ENCODE measurements at regions not wholly inside any gene's neighbourhood (a gene's known extent, or its start where the extent isn't known, plus 50 kb on each side); places are given as distances from the start of the nearest gene placed in this dataset.
"Not testable (repeated sequence)": the region's sequence is repeated elsewhere in the genome, so short reads cannot be mapped to it uniquely, and the experiment has no call there.

DNA sequence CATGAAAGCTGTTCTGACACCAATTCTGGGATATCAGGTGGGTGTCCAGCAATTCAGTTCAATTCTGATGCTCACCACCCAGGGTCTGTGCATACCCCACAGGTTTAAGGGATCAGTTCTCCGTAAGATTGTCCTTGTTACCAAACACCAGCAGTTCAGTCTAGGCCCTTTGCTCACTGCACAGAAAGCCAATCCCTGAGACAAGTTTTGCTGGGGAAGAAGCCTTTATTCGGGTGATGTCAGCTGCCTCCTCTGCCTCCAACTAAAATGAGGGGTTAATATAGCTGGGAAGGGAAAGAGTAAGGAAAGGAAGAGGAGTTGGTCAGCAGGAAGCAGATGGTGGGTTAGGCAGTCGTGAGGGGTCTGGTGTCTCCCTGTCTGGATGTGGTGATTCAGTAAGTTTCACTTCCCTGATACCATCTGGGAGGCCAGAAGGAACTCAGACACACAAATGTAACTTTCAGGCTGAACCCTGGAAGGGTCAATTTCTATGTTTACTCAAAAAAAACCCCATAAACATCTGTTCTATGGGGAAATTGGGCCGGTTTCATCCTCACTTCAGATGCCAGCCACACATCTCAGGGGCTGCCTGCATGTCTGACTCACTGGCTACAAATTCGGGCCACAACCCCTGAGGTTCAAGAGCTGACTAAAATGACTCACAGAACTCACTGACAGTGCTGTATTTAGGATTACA lies 83.3 kb upstream of the PGBD5 start:
- peak in 1 of 2 donors; percentile 31 for DNase-seq

DNA sequence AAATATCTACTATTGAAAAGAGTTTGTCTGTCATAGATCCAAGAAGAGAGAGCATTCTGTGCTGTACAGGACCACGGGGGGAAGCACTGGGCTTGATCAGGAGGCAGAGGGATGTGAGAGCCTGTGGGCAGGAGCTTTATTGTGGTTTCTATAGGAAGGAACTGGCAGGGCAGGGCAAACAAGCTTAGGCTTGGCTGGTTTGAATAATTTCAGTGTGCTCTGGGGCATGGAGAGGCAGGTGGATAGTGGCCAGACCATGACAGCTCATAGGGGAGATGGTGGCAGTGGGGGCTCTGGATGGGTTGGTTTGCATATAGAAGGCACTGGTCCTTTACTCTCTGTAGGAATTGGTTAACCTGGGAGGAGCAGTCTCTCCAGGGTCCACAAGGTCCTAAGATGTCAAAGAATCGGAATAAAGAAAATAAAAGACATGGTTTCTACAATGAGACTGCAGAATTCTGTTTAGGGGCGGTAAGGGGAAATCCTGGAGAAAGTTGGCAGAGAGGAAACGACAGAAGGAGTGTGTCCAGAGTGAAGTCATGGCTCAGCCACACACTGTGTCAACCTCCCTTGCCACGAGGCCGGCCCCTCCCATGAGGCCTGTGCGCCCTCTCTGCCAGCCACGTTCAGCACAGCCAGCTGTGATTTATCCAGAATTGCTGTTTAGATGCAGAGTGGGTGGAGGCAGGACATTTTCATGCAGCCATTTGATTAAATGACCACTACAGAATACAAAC lies 81.7 kb upstream of the PGBD5 start:
- DNase-seq, result no peak

DNA sequence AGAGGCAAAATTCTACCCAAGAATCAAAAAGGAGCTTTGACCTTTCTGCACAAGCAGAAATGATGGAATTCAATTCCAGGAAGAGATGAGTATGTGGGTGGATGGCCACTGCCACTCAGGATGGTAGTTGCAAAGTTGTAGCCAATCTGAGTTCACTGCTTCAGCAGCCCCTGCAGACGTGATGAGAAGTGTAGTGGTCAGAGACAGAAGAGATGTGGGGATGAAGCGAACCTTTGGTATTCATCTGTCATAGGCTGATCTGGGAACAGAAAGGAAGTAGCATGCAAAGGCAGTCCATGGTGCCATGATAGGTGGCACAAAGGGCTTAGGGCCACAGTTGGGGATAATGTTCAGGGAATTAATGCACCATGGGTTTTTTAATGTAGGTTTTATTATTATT lies 81.1 kb upstream of the PGBD5 start:
- DNase-seq, result no peak

DNA sequence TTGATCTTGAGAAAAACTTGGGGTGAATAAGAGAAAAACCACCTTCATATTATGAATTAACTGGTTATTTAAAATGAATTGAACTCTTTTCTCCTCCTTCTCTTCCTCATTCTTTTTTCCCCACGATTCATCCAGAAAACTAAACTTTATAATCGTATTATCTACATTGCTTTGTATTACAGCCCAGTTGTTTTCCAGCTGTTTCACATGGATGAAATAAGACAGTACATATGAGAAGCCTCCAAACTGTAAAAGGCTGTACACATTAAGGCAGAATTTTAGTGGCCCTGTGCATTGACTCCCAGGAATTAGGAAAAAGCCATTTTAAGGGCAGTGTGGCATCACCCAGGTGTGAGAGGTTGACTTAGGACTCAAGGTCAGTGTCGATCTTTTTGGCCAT lies 80.3 kb upstream of the PGBD5 start:
- no peak for DNase-seq

DNA sequence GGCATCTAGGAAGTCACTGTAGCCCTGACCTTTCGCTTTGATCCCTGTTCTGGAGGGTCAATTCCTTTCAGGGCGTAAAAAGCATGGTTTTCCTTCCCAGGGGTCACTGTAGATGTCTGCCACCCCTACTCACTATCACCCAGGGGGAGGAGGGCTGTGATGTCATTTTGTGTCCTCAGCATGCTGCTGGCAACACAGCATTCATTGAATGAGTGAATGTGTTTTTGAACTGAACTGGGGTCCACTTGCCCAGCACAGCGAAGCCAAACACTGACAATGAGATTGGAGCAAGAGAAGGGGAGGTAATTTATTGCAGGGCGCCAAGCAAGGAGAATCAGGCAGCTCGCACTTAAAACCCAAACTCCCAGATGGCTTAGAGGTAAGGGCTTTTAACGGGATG lies 78.2 kb upstream of the PGBD5 start:
- DNase-seq, result no peak

DNA sequence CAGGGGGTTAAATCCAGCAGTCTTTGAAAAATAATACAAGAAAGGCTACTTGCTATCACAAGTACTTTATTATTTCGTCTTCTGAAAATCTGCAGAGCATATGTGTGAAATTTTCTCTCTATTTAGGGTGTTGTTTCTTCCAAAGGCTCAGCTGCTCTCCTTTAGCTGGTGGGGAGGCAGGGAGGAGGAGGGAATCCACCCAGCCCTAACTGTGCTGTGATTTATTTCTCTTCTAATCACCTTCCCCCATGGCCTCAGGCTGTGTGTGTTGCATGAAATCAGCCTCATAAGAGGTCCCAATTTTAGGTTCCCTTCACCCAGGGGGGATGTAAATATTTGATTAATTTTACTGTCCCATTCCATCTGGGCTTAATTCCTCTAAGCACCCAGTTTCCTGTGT lies 77.6 kb upstream of the PGBD5 start:
- no peak for DNase-seq

DNA sequence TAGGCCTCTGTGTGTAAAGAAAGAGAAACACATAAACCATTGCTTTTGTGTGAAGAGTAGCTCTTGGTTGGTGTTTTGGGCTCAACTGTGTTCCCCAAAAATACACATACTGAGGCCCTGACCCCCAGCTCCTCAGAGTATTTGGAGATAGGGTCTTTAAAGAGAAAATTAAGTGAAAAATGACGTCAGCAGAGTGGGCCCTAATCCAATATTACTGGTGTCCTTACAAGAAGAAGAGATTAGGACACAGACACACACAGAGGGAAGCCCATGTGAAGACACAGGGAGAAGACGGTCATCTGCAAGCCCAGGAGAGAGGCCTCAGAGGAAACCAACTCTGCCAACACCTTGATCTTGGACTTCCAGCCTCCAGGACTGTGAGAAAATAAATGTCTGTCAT lies 76.9 kb upstream of the PGBD5 start:
- no peak for DNase-seq

DNA sequence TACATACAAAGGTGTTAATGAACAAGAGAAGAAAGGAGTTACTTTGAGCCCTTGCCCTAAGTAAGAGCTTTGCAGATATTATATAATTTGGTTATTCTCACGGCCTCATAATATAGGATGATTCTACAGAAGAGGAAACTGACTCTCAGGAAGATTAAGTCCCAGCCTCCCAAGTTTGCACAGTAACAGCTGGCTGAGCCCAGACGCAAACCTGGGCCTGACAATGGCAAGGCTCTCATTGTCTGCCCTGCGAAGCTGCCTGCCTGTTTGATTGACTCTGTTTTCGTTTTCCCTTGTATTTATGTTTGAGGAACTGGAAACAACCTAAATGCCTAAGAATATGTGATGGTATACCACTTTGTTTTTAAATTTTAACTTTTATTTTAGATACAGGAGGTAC lies 76.2 kb upstream of the PGBD5 start:
- DNase-seq, result no peak

DNA sequence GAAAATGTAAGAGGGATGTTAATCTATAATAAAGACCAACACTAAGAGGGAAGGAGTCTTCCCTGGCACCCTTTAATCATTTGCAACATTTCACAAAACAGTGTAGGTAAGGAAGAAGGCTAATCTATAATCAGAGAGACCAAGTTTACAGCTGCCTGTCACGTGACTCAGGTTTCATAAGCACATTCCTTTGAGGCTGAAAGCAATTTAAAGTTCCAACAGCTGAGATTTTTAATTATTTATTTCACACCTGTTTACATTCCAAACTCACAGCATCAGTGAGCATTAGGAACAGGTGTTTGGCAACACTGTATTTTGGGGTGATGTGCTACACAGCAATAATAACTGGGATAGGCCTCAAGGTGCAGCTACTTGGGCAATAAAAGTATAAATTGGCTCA lies 75.7 kb upstream of the PGBD5 start:
- DNase-seq, result no peak

DNA sequence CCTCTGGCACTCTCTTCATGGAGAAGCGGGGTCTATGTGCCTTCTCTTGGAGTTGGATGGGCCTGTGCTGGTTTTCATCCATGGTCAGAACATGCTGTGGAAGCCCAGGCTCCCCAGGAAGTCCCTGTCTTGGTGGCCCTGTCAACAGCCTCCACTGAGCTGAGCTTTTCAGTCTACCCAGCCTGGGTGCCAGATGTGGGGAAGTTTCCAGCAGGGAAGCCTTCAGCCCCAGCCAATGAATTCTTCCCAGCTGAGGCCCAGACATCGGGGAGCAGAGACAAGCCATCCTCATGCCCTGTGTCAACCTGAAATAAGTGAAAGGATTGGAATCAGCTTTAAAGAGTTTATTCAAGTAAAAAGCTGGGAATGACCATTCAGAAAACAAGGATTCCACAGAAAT lies 75.1 kb upstream of the PGBD5 start:
- no peak for DNase-seq

DNA sequence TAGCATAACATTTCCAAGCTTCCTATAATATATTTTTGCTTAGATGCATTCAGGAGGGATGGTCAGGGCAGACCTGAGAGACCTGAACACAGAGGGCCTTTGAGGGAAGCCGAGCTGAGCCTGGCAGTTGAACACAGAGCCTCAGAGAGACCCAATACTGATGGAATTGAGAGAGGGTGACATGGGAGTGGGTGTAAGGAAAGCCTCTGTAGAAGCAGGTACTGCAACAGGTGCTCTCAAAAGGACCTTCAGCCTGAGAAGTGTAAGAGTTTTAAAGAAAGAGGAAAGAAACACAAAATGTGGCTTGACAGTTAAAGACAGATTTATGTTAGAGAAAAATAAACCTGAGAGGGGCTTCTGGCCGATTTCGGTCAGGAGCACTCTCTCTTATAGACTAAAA lies 73.9 kb upstream of the PGBD5 start:
- no peak for DNase-seq

DNA sequence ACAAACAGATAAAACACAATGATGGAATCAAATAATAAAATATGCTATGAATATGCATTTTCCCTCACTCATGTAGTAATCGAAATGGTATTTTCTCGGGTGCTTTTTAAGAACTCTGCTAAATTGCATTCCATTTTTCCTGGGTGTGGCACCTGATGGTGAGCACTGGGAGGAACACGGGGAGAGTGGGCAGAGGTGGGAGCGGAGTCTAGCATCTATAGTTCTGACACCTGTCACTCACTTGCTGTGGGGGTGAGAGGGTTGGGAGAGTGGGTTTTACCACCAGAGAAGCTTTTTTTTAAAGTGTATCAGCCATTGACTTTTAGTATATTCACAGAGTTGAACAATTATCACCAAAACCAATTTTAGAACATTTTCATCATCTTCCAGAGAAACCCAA lies 73.4 kb upstream of the PGBD5 start:
- no peak for DNase-seq

DNA sequence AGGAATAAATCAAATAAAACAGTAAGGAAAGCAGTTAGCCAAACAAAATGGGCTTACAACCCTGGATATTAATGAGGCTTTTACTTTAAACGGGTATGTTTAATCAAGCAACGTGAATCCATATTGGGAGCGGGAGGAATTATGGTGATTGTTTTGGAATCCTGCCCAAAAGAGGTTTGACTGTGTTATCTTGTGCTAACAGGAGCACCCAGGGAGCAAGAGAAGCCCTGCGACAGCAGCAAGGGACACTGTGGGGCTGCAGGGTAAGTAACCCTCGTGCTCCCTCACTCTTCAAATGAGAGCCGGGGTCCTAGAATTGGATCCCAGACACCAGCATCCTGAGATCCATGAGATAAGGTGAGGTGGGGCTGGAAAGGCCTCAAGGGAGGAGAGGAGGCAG lies 72.6 kb upstream of the PGBD5 start:
- DNase-seq, result no peak

DNA sequence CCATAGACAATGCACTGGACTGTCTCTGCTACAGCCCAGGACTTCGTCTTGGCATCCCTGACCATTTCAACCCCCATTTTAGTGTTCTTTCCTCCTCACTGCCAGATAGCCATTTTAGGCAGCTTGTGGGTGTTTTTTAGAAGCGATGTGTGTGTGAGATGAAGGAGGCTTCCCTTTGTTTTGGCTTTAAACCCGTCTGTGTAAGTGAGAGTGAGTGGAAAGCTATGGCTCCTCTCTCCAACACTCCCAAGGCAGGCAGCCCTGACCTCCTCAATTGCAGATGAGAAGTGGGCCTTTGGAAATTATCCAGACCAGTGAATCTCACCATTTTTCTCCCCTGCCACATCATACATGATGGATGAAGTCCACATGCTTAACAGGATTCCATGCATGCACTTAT lies 70.3 kb upstream of the PGBD5 start:
- DNase-seq, result no peak

DNA sequence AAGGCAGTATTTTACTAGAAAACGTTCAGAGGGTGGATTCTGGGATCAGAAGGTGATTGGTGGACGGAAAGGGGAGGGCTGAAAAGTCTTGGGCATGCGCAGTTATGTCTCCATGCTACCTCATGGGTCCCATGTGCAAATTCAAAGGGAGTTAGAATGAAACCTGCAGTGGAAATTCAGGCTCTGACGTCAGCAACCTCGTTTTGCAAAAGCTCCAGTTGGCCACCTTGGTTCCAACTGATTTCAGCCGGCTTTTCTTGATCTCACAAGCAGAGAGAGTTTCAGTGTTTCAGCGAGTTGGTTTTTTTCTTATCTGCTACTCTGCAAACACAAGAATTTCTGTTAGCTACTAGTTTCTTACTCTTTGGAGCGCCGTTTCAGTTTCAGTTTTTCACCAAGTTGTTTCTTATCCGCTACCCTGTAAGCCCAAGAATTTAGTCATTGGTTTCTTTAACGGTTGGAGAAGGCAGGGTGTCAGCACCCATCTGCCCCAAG lies 69.8 kb upstream of the PGBD5 start:
- peak in 1 of 2 donors; percentile 18 for DNase-seq

DNA sequence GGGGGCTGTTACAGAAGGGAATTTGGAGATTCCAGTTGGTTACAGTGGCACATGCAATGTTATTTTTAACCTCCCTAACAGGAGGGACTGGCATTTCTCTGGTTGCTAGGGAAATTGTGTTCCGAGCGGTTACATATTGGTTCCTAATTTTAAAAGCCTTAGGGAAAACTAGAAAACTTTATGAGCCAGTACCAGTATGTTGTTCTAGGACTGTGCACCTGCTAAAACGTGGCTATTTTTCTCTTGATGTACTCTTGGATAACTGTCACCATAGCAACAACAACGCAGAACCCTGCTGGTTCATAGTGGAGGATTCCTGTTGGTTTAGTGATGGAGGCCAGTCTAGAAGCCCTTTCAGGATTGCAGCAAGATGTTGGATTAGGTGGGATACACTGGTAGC lies 68.9 kb upstream of the PGBD5 start:
- no peak for DNase-seq

DNA sequence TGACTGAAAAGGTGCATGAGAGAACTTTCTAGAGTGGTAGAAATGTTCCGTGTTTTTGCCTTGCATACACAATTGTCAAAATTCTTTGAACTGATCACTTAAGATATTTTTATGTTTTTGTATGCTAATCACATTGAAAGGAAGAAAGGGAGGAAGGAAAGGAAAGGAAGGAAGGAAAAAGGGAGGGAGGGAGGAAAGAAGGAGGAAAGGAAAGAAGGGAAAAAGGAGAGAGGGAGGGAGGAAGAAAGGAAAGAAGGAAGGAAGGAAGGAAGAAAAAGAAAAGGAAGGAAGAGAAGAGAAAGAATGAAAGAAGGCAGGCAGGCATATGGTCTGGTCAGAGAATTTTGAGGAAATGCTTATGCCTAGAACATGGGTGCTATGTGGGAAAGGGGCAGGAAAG lies 68.4 kb upstream of the PGBD5 start:
- DNase-seq, result no peak

DNA sequence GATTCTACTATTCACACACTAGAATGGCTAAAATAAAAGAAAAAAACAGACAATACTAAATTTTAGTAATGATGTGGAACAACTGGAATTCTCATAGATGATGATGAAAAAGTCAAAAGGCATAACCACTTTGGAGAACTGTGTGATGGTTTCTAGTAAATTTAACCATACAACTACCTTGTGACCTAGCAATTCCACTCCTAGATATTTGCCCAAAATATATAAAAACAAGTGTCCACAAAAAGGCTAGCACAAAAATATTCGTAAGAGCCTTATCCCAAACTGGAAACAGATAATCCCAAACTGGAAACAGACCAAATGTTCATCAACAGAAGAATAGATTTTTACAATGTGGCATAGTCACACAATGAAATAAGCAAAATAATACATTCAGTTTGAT lies 67.9 kb upstream of the PGBD5 start:
- DNase-seq, result no peak

DNA sequence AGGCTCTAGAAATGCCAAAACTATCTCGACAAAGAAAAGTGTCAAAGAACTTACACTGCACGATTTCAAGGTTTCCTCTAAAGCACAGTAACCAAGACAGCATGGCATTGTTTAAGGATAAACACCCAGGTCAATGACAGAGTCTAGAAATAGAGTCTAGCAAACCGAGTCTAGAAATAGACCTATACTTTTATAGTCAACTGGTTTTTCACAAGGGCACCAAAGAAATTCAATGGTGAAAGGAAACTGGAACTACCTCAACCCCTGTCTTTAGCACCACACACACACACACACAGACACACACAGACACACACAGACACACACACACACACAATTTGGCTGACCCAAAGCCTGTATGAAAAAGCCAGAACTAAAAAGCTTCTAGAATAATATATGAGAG lies 67.1 kb upstream of the PGBD5 start:
- no peak for DNase-seq

DNA sequence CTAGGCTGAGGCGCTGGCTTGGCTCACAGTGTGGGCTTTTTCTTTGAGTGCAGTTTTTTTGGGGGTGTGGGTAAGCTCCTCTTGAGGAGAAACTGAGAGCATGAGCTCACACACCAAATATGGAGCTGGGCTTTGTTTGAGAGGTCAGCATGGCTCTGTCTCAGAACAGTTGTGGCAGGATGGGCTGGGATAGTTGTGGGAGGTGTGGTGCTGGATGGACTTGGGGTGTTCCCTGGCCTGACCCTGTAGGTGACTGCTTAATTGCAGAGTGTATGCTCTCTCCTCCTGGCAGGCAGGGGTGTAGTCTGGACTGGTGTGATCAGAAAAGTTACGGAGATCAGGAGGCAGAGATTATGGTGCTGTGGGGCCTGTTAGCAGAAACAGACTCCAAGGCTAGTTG lies 64.3 kb upstream of the PGBD5 start:
- DNase-seq, result no peak

DNA sequence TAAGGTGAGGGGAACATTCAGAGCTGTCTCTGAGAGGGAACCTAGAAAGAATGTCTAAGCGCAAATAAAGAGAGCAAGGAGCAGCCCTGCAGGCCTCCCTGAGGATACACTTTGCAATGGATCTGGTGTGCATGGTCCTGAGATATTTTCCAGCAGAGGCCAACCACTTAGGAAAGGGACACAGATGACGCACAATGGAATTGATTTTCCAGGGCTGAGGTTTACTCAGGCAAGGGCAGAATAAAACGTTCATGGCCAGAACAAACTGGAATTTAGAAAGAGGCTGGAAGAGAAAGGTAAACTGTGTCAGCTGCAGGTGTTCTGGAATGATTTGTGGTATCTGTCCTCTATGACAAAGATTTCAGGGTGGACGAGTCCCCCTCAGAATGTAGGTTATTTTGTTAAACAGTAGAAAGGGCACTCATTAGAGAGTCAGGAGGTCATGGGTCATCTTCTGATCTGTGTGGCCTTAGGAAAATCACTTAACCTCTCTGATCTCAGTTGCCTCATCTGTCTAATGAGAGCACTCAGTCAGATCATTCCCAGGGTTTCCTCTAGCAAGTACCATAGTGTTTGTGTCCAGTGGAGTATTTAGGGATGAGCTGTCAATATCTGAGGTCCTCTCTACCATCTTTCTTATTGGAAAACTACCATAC lies 61.8 kb upstream of the PGBD5 start:
- no peak for DNase-seq

DNA sequence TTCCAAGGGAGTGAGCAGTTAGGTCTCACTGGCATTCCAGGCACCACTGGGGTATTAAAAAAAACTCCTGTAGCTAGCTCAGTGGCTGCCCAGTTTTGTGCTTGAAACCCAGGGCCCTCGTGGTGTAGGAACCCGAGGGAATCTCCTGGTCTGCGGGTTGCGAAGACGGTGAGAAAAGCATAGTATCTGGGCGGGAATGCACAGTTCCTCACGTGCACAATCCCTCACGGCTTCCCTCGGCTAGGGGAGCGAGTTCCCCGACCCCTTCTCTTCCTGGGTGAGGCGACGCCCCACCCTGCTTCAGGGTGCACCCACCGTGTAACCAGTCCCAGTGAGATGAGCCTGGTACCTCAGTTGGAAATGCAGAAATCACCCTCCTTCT lies 50.5 kb upstream of the PGBD5 start:
- no peak for DNase-seq

DNA sequence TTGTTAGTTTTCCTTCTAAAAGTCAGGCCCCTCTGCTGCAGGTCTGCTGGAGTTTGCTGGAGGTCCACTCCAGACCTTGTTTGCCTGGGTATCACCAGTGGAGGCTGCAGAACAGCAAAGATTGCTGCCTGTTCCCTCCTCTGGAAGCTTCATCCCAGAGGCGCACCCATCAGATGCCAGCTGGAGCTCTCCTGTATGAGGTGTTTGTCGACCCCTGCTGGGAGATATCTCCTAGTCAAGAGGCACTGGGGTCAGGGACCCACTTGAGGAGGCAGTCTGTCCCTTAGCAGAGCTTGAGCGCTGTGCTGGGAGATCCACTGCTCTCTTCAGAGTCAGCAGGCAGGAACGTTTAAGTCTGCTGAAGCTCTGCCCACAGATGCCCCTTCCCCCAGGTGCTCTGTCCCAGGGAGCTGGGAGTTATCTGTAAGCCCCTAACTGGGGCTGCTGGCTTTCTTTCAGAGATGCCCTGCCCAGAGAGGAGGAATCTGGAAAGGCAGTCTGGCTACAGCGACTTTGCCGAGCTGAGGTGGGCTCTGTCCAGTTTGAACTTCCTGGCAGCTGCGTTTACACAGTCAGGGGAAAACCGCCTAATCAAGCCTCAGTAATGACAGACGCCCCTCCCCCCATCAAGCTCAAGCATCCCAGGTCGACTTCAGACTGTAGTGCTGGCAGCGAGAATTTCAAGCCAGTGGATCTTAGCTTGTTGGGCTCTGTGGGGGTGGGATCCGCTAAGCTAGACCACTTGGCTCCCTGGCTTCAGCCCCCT lies 49.9 kb upstream of the PGBD5 start:
- DNase-seq, result not testable (repeated sequence)
